HepG2 (cell line): ENCODE measurements at regions not wholly inside any gene's neighbourhood (a gene's known extent, or its start where the extent isn't known, plus 50 kb on each side); places are given as distances from the start of the nearest gene placed in this dataset.

ENCODE experiments used
- ATF7-NPFF ChIP-seq: sonication (generic); formaldehyde crosslinking; IDR thresholded peaks from 2 replicates; pipeline ENCODE4 v1.8.1; 2023; ENCODE audit warnings: mild to moderate bottlenecking, low read depth, missing genetic modification reagents, moderate library complexity
- DPF2 ChIP-seq: sonication (generic); formaldehyde crosslinking; IDR thresholded peaks from 2 replicates; pipeline ENCODE4 v1.4.0; 2020; ENCODE audit warnings: mild to moderate bottlenecking, low read depth, missing genetic modification reagents, borderline replicate concordance
- E2F1 ChIP-seq: sonication (generic); formaldehyde crosslinking; IDR thresholded peaks from 2 replicates; pipeline ENCODE4 v1.5.0; 2020; ENCODE audit warnings: missing genetic modification reagents
- EED ChIP-seq: sonication (generic); formaldehyde crosslinking; IDR thresholded peaks from 2 replicates; pipeline ENCODE4 v1.5.0; 2020; ENCODE audit warnings: mild to moderate bottlenecking, missing genetic modification reagents
- ELF4 ChIP-seq: sonication (generic); formaldehyde crosslinking; IDR thresholded peaks from 2 replicates; pipeline ENCODE4 v1.5.0; 2020; ENCODE audit warnings: missing genetic modification reagents, mild to moderate bottlenecking, moderate library complexity, borderline replicate concordance
- GATAD1 ChIP-seq: IDR thresholded peaks from 2 replicates; pipeline ENCODE4 v1.6.1; 2016; ENCODE audit warnings: missing genetic modification reagents, missing compliant biosample characterization
- HNF4G ChIP-seq, 2 experiments: sonication (generic) in 1 of 2; formaldehyde crosslinking in 1 of 2; IDR thresholded peaks; 2 replicates each; pipeline versions ENCODE4 v1.4.0 to v1.6.1; 2011 to 2020; ENCODE audit warnings: borderline replicate concordance in 2 of 2, low read depth in 2 of 2, mild to moderate bottlenecking in 2 of 2, low read length in 1 of 2, missing genetic modification reagents in 1 of 2, moderate library complexity in 1 of 2
- MAF1 ChIP-seq: sonication (generic); formaldehyde crosslinking; IDR thresholded peaks from 2 replicates; pipeline ENCODE4 v1.5.0; 2020; ENCODE audit warnings: missing genetic modification reagents, borderline replicate concordance
- NBN ChIP-seq: fragments of 450-650 bp; conservative IDR thresholded peaks from 2 replicates; pipeline ENCODE4 v1.6.1; 2017
- RFX1 ChIP-seq: fragments of 450-650 bp; IDR thresholded peaks from 2 replicates; pipeline ENCODE4 v1.6.1; 2017
- SALL2 ChIP-seq: sonication (generic); formaldehyde crosslinking; IDR thresholded peaks from 2 replicates; pipeline ENCODE4 v1.8.1; 2023; ENCODE audit warnings: mild to moderate bottlenecking, missing genetic modification reagents, inconsistent platforms
- SMARCC2 ChIP-seq: fragments of 450-650 bp; IDR thresholded peaks from 2 replicates; pipeline ENCODE4 v1.6.1; 2017; ENCODE audit warnings: antibody characterized with exemption, mild to moderate bottlenecking
- SRSF4 ChIP-seq: fragments of 200-400 bp; formaldehyde crosslinking; IDR thresholded peaks from one replicate; pipeline ENCODE4 v1.6.1; 2018; ENCODE audit warnings: mild to moderate bottlenecking, low read depth, low read length, moderate library complexity; ENCODE audit not compliant: poor library complexity, severe bottlenecking
- TEAD3 ChIP-seq: optimal IDR thresholded peaks from 2 replicates; pipeline ENCODE3; 2016; ENCODE audit warnings: borderline replicate concordance
- TERF1 ChIP-seq: sonication (generic); formaldehyde crosslinking; IDR thresholded peaks from 2 replicates; pipeline ENCODE4 v1.8.0; 2022; ENCODE audit warnings: mild to moderate bottlenecking, missing genetic modification reagents, moderate library complexity
- THAP9 ChIP-seq: sonication (generic); formaldehyde crosslinking; IDR thresholded peaks from 2 replicates; pipeline ENCODE4; 2020; ENCODE audit warnings: missing genetic modification reagents, mild to moderate bottlenecking, borderline replicate concordance
- ZFP36L2 ChIP-seq: sonication (generic); formaldehyde crosslinking; IDR thresholded peaks from 2 replicates; pipeline ENCODE4 v1.4.0; 2020; ENCODE audit warnings: missing genetic modification reagents
- ZFYVE20 ChIP-seq: sonication (generic); formaldehyde crosslinking; IDR thresholded peaks from 2 replicates; pipeline ENCODE4 v1.8.0; 2023; ENCODE audit warnings: low read depth, mild to moderate bottlenecking, moderate library complexity, missing genetic modification reagents, borderline replicate concordance
- ZMAT5 ChIP-seq: sonication (generic); formaldehyde crosslinking; IDR thresholded peaks from 2 replicates; pipeline ENCODE4 v1.5.0; 2020; ENCODE audit warnings: mild to moderate bottlenecking, low read depth, missing genetic modification reagents, borderline replicate concordance
- ZNF30 ChIP-seq: sonication (generic); formaldehyde crosslinking; IDR thresholded peaks from 2 replicates; pipeline ENCODE4 v1.5.0; 2020; ENCODE audit warnings: mild to moderate bottlenecking, missing genetic modification reagents
- ZNF615 ChIP-seq: sonication (generic); formaldehyde crosslinking; IDR thresholded peaks from 2 replicates; pipeline ENCODE4 v1.5.0; 2020; ENCODE audit warnings: mild to moderate bottlenecking, missing genetic modification reagents, borderline replicate concordance
- ZNF616 ChIP-seq: sonication (generic); formaldehyde crosslinking; IDR thresholded peaks from 2 replicates; pipeline ENCODE4 v1.5.0; 2020; ENCODE audit warnings: low read depth, mild to moderate bottlenecking, missing genetic modification reagents
- ZNF720 ChIP-seq: sonication (generic); formaldehyde crosslinking; IDR thresholded peaks from 2 replicates; pipeline ENCODE4 v1.4.0; 2020; ENCODE audit warnings: missing genetic modification reagents
- ZSCAN25 ChIP-seq: sonication (generic); formaldehyde crosslinking; IDR thresholded peaks from 2 replicates; pipeline ENCODE4 v1.8.0; 2022; ENCODE audit warnings: mild to moderate bottlenecking, missing genetic modification reagents

- TF ChIP-seq ZMAT5 (CRISPR knock-in tag) (no peak), SRSF4 (no peak), SMARCC2 (no peak), GATAD1 (CRISPR knock-in tag) (no peak; the same call in 1 of the 2 replicates), ZNF615 (CRISPR knock-in tag) (no peak), SALL2 (CRISPR knock-in tag) (0 out of 2 replicates have a peak, but pooled peaks have one; percentile 20), ELF4 (CRISPR knock-in tag) (no peak), E2F1 (no peak), NBN (no peak), MAF1 (CRISPR knock-in tag) (no peak), RFX1 (peak; percentile 80; the same call in 1 of the 2 replicates), ZSCAN25 (peak; percentile 82), EED (no peak), ZNF616 (CRISPR knock-in tag) (0 out of 2 replicates have a peak, but pooled peaks have one; percentile 77), HNF4G (IDR thresholded peaks at IDR 0.05; ENCODE audit: borderline replicate concordance, low read depth, low read length) (peak; percentile 40; the same call in 1 of the 2 replicates), HNF4G (CRISPR knock-in tag; IDR thresholded peaks at IDR 0.05; ENCODE audit: borderline replicate concordance, low read depth) (no peak), ZFP36L2 (no peak), TERF1 (CRISPR knock-in tag) (no peak), THAP9 (CRISPR knock-in tag) (no peak; the same call in 1 of the 2 replicates), TEAD3 (CRISPR knock-in tag) (peak; percentile 97), ZNF30 (CRISPR knock-in tag) (no peak; the same call in 1 of the 2 replicates), DPF2 (CRISPR knock-in tag) (peak; percentile 66), ZNF720 (CRISPR knock-in tag) (no peak), ATF7-NPFF (CRISPR knock-in tag) (no peak; the same call in 1 of the 2 replicates), ZFYVE20 (CRISPR knock-in tag) (no peak)
Observed at GRCh38 chr20:53711333-53712211, 117.9 kb upstream of the ZNF217 start (continued).
